Upper lobe of right lung (tissue), 1 donor: ENCODE measurements at regions not wholly inside any gene's neighbourhood (a gene's known extent, or its start where the extent isn't known, plus 50 kb on each side); places are given as distances from the start of the nearest gene placed in this dataset.
"Not testable (repeated sequence)": the region's sequence is repeated elsewhere in the genome, so short reads cannot be mapped to it uniquely, and the experiment has no call there.

Experiments used
- ATAC-seq: fragments of 200-7000 bp; cut with Tn5 transposase; one replicate; pipeline ENCODE4 v1.9.1; 2020; ENCODE audit warnings: mild to moderate bottlenecking, moderate library complexity
- DNase-seq: peaks from one replicate; pipeline ENCODE4 v3.0.0-alpha.2; 2020
- H3K27ac ChIP-seq: fragments of 200-600 bp; one replicate; pipeline ENCODE4 v1.8.0; 2022
- H3K27me3 ChIP-seq: fragments of 200-600 bp; one replicate; pipeline ENCODE4 v1.8.0; 2022; ENCODE audit warnings: mild to moderate bottlenecking
- H3K36me3 ChIP-seq: fragments of 200-600 bp; one replicate; pipeline ENCODE4 v1.8.0; 2022
- H3K4me1 ChIP-seq: fragments of 200-600 bp; one replicate; pipeline ENCODE4 v1.8.0; 2022
- H3K4me3 ChIP-seq: fragments of 200-600 bp; one replicate; pipeline ENCODE4 v1.8.0; 2022; ENCODE audit warnings: mild to moderate bottlenecking
- H3K9me3 ChIP-seq: fragments of 200-600 bp; one replicate; pipeline ENCODE4 v1.8.0; 2022
- CTCF ChIP-seq: fragments of 200-600 bp; IDR thresholded peaks from one replicate; pipeline ENCODE4 v1.8.0; 2022; ENCODE audit warnings: antibody characterized with exemption
- intact Hi-C: fragments of 100-400 bp; cut with DNase I; formaldehyde crosslinking; loops from one replicate; pipeline ENCODE4 v1.11.0; 2022
- donor health status: DM: no; HTN: yes; CAD: no; lungs with severe emphysema.

DNA sequence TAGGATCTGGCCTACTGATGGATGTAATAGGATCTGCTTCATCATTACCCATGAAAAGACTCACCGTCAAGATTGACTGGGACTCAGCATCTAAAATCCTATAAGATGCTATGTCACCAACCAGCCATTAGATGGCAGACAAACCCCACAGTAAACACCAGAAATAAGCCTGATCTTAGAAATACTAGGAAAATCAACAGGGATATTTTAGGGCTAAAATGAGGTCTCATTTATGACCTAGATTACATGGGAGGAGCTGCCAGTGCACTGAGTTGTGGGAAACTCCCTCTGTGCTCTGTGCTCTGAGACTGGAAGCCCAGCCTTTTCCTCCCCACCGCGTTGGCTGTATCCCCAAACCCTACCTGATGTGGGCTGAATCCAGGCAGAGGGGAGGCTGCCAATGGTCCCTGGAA is 1335.8 kb downstream of the RPIA start:
- DNase-seq, H3K36me3 ChIP-seq, H3K4me3 ChIP-seq, H3K27me3 ChIP-seq, H3K4me1 ChIP-seq, H3K27ac ChIP-seq, H3K9me3 ChIP-seq, intact Hi-C loops: not testable (repeated sequence)
- TF ChIP-seq CTCF: peak; percentile 36
- ATAC-seq: peak; percentile 71

GRCh38 chr2:90028381-90029079 is 1337.1 kb downstream of the RPIA start:
- H3K36me3 ChIP-seq, H3K27me3 ChIP-seq, H3K4me3 ChIP-seq, H3K9me3 ChIP-seq, H3K27ac ChIP-seq, H3K4me1 ChIP-seq, intact Hi-C loops: not testable (repeated sequence)
- peak; percentile 73 for DNase-seq
- ATAC-seq: peak; percentile 94

GRCh38 chr2:90029080-90029428 is 1337.6 kb downstream of the RPIA start:
- H3K9me3 ChIP-seq, H3K36me3 ChIP-seq, H3K27ac ChIP-seq, H3K4me1 ChIP-seq, intact Hi-C loops, H3K4me3 ChIP-seq, DNase-seq, ATAC-seq, H3K27me3 ChIP-seq: not testable (repeated sequence)

- H3K36me3 ChIP-seq, intact Hi-C loops, H3K4me1 ChIP-seq, DNase-seq, H3K27ac ChIP-seq, H3K9me3 ChIP-seq, H3K4me3 ChIP-seq, H3K27me3 ChIP-seq: not testable (repeated sequence)
- peak; percentile 16 for ATAC-seq
Measured at GRCh38 chr2:90032269-90032668, 1340.8 kb downstream of the RPIA start.

GRCh38 chr2:90036335-90036734 is 1344.9 kb downstream of the RPIA start:
- H3K27me3 ChIP-seq, H3K27ac ChIP-seq, DNase-seq, H3K9me3 ChIP-seq, H3K4me3 ChIP-seq, H3K4me1 ChIP-seq, H3K36me3 ChIP-seq, ATAC-seq, intact Hi-C loops: not testable (repeated sequence)

GRCh38 chr2:90039093-90039492 is 1347.6 kb downstream of the RPIA start:
- ATAC-seq, H3K36me3 ChIP-seq, H3K4me1 ChIP-seq, H3K27ac ChIP-seq, intact Hi-C loops, DNase-seq, H3K4me3 ChIP-seq, H3K27me3 ChIP-seq, H3K9me3 ChIP-seq: not testable (repeated sequence)

DNA sequence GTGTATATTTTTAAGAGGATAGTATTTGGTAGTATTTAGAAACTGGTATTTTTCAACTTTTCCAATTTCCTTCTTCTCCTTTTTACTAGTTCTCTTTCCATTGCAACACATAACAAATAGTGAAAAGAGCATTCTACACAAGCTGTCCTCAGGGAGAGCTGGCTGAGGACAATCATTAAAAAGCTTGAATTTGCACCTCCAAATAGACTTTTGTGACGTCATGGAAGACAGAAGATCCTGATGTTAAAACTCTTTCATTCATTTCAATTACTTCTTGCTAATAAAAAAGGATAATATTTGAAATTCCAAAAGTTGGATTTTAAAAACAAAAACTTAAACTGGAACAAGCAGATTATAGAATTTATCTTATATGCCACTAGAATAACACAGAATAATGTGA is 1356.3 kb downstream of the RPIA start:
- H3K27ac ChIP-seq, H3K36me3 ChIP-seq, H3K4me3 ChIP-seq, H3K9me3 ChIP-seq, DNase-seq, ATAC-seq, H3K27me3 ChIP-seq, H3K4me1 ChIP-seq, intact Hi-C loops: not testable (repeated sequence)

DNA sequence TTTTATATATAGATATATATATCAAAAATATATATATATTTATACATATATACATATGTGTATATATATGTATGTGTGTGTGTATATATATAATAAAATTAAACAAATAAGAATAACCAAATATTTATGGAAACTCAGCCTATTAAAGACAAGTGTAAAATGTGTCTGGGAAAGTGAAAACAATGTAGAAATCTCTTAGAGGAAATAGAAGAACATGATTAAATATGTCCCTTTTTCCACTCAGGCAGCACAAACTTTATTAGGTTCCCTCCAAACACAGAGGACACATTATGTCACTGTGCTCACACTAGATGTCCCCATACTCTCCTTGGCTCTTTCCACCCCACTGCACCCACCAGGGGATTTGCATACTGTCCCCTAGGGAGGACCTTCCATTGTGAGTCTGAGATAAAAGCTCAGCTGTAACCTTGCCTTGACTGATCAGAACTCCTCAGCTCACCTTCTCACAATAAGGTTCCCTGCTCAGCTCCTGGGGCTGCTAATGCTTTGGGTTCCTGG is 1360.7 kb downstream of the RPIA start:
- H3K36me3 ChIP-seq, intact Hi-C loops, H3K9me3 ChIP-seq, H3K27me3 ChIP-seq, H3K4me3 ChIP-seq, ATAC-seq, DNase-seq, H3K27ac ChIP-seq, H3K4me1 ChIP-seq: not testable (repeated sequence)

DNA sequence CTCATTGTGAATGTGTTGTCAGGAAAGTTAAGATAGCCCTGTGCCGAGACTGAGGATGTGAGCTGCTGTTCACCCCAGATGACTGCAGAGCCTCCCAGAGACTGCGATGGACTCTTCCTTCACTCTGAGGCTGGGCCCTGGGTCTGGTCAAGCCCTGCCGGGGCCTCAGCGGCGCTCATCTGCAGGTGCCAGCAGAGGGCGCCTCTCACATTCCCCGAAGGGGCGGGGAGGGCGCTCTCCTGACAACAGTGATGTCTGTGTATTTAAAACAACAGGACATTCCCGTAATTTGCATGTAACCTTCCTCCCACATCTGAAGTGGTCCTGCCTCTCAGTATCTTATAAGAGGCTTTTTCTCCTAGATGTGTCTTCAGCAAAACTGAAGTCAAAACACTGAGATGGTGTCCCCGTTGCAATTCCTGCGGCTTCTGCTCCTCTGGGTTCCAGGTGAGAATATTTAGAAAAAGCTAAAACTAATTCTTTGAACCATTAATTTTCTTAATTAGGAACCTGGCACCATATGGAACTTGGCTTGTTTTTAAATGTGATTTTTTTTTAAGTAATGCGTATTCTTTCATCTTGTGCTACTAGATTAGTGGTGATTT is 1377.9 kb downstream of the RPIA start:
- Histone ChIP-seq H3K4me3 (no peak overlapping the region), H3K4me1 (no peaks in the 10 kb centered on the region), H3K27ac (no peak overlapping the region), H3K27me3 (no peaks in the 10 kb centered on the region), H3K9me3 (no peaks in the 10 kb centered on the region), H3K36me3 (no peaks in the 10 kb centered on the region)
- intact Hi-C loops: no loop called here
- ATAC-seq (peak; percentile 90), DNase-seq (peak; percentile 72)
- peak; percentile 54 for TF ChIP-seq CTCF
